HG02884 (cell line): ENCODE measurements at regions not wholly inside any gene's neighbourhood (a gene's known extent, or its start where the extent isn't known, plus 50 kb on each side); places are given as distances from the start of the nearest gene placed in this dataset.
"Not testable (repeated sequence)": the region's sequence is repeated elsewhere in the genome, so short reads cannot be mapped to it uniquely, and the experiment has no call there.

Experiments used
- ATAC-seq: cut with Tn5 transposase; IDR thresholded peaks from one replicate; pipeline ENCODE4 v1.9.1; 2021; ENCODE audit warnings: mild to moderate bottlenecking, moderate library complexity; ENCODE audit not compliant: unreplicated experiment

DNA sequence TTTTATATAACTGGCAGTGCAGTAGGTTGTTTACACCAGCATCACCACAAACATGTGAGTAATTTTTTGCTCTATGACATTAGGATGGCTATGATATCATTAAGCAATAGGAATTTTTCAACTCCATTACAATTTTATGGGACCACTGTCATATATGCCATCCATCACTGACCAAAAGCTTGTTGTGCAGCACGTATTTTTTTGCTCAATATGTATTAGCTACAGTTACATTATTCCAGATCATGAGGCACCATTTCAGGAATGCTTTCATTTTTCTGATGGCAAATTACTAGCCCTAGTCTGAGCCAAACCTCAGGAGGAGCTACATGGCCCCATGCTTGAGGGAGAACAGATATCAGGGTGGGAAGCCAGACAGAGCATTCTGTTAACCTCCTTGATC is 56.8 kb upstream of the DCLK2 start:
- no peak for ATAC-seq

DNA sequence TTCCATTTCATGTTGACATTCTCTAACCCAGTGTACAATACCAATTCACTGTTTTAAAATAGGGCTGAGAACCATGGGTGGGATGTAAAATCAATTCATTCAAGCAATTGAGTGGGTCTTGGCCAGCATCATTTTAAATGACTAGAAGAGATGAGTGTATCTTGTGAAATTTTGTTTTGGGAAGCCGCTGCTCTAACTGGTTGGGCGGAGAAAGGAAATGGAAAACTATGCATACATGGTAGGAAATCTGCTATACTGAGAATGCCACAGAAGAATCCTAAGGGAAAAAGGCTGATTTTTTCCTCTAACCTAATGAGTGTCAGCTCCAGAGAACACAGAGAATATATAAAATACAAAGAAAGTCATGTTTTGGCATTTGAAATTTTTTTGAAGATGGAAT is 54.8 kb upstream of the DCLK2 start:
- ATAC-seq: no peak

DNA sequence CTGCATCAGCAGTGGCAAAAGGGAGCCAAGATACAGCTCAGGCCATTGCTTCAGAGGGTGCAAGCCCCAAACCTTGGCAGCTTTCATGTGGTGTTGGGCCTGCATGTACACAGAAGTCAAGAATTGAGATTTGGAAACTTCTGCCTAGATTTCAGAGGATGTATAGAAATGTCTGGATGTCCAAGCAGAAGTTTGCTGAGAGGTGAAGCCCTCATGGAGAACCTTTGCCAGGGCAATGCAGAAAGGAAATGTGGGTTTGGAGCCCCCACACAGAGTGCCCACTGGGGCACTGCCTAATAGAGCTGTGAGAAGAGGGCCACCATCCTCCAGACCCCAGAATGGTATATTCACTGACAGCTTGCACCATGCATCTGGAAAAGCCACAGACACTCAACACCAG is 51.3 kb upstream of the DCLK2 start:
- not testable (repeated sequence) for ATAC-seq
